Activated naive CD8-positive, alpha-beta T cell treated with anti-CD3 and anti-CD28 coated beads, Interleukin-2, amount 50 U/mL, for 24 hours (primary cell): ENCODE measurements at regions not wholly inside any gene's neighbourhood (a gene's known extent, or its start where the extent isn't known, plus 50 kb on each side); places are given as distances from the start of the nearest gene placed in this dataset.

Experiments used
- ATAC-seq: fragments of 150-1000 bp; cut with Tn5 transposase; one replicate; pipeline ENCODE4 v1.10.0; 2021
- DNase-seq: peaks from one replicate; pipeline ENCODE4 v3.0.0; 2021
- H3K27ac Mint-ChIP-seq: one replicate; pipeline ENCODE4 v1.8.0; 2021; ENCODE audit warnings: mild to moderate bottlenecking, mixed read lengths
- H3K27me3 Mint-ChIP-seq: one replicate; pipeline ENCODE4 v1.8.0; 2021; ENCODE audit warnings: mixed read lengths
- H3K36me3 Mint-ChIP-seq: one replicate; pipeline ENCODE4 v1.8.0; 2021; ENCODE audit warnings: low read depth, mixed read lengths
- H3K4me1 Mint-ChIP-seq: one replicate; pipeline ENCODE4 v1.8.0; 2021; ENCODE audit warnings: mixed read lengths
- H3K4me3 Mint-ChIP-seq: one replicate; pipeline ENCODE4 v1.8.0; 2021; ENCODE audit warnings: mild to moderate bottlenecking, moderate library complexity, mixed read lengths
- H3K9me3 Mint-ChIP-seq: one replicate; pipeline ENCODE4 v1.8.0; 2021; ENCODE audit warnings: mixed read lengths

- no peaks in the 10 kb centered on the region for H3K36me3 Mint-ChIP-seq
- ATAC-seq = no peak
- no peak overlapping the region for H3K27ac Mint-ChIP-seq
- H3K9me3 Mint-ChIP-seq = no peaks in the 10 kb centered on the region
- peaks cover under 1% of the 10 kb centered on the region for H3K4me1 Mint-ChIP-seq
- no peak for DNase-seq
- H3K4me3 Mint-ChIP-seq = no peak overlapping the region
- H3K27me3 Mint-ChIP-seq = no peaks in the 10 kb centered on the region
These were observed 163.0 kb upstream of the TMCO5A start for GRCh38 chr15:37771465-37771864.

DNA sequence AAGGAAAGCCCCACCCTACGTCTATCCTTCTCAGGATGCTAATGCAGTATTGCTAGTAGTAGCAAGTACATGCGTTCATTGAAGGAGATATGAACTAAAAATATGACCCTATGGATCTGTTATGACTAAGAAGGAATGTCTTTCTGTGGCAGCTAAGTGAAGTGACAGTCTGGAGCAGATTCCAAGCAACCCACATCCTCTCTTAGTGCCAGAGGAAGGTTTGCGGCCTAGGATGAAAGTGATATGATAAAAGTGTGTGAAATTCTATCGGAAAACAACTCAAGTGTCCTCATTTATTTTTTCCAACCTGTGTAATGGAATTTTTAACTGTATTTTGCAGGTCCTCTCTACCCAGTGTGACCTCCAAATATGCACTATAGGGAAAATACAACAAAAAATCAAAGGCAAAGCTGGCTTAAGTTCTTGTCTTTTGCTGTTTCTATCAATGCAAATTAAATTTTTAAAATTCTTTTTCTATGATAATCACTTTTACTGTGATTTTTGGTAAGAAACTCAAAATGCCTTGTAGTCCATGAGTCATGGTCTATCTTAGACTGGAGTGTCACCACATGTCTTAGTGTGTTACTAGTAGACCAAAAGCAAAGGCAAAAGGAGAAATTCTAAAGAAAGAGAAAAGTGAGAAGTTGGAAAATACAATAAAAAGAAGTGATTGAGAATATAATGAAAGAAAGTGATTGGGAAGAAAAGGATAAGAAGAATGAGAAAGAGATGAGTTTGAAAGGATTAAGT is 161.2 kb upstream of the TMCO5A start:
- no peak overlapping the region for H3K4me3 Mint-ChIP-seq
- ATAC-seq = no peak
- H3K27ac Mint-ChIP-seq = no peak overlapping the region
- H3K9me3 Mint-ChIP-seq = no peaks in the 10 kb centered on the region
- no peaks in the 10 kb centered on the region for H3K36me3 Mint-ChIP-seq
- no peaks in the 10 kb centered on the region for H3K4me1 Mint-ChIP-seq
- H3K27me3 Mint-ChIP-seq = no peaks in the 10 kb centered on the region
- DNase-seq = no peak

DNA sequence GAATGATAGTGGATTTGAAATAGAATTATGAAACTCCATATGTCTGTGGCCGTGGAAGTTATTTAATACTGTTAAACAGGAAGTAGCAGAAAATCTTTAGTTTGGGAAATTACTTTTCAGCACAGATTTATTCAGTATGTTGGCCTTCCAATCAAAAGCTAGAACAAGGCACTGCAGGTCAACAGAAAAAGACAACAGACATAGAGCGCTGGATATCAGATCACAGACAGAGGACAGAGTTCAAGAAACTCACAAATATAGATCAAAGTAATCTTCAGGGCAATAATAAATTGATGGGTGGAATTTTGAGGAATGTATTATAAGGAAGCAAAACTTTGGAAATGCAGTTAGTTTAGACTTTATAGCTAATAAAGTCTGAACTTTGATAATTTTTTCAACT is 159.5 kb upstream of the TMCO5A start:
- no peaks in the 10 kb centered on the region for H3K4me1 Mint-ChIP-seq
- no peaks in the 10 kb centered on the region for H3K27me3 Mint-ChIP-seq
- DNase-seq (no peak), ATAC-seq (no peak)
- no peak overlapping the region for H3K27ac Mint-ChIP-seq
- H3K9me3 Mint-ChIP-seq = no peaks in the 10 kb centered on the region
- H3K4me3 Mint-ChIP-seq = no peak overlapping the region
- H3K36me3 Mint-ChIP-seq = no peaks in the 10 kb centered on the region

GRCh38 chr15:37777006-37777405 is 157.4 kb upstream of the TMCO5A start:
- Mint-ChIP-seq H3K36me3 (no peaks in the 10 kb centered on the region), H3K4me1 (no peaks in the 10 kb centered on the region), H3K27me3 (no peaks in the 10 kb centered on the region), H3K4me3 (no peak overlapping the region), H3K9me3 (no peaks in the 10 kb centered on the region), H3K27ac (no peak overlapping the region)
- ATAC-seq (no peak), DNase-seq (no peak)

DNA sequence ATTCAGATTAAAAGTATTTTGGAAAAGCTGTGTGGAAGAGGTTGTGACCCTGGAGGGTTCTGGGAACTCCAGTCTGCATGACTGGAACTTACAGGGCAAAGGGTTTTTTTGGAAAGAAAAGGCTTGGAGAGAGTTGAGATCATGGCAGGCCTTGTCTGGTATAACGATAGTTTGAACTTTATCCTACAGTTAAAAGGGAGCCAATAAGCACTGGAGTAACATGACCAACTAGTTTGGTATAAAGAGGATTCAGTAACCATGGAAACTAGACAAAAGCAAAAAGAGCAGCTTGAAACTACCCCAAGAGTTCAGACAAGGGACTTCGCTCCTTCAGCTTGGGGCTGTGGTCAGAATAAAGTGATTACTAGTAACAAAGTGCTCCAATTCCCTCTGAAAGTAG is 151.2 kb upstream of the TMCO5A start:
- H3K4me1 Mint-ChIP-seq = no peaks in the 10 kb centered on the region
- H3K4me3 Mint-ChIP-seq = no peak overlapping the region
- no peak overlapping the region for H3K27ac Mint-ChIP-seq
- H3K36me3 Mint-ChIP-seq = no peaks in the 10 kb centered on the region
- H3K9me3 Mint-ChIP-seq = no peaks in the 10 kb centered on the region
- no peaks in the 10 kb centered on the region for H3K27me3 Mint-ChIP-seq
- ATAC-seq = no peak
- DNase-seq = no peak

- ATAC-seq (no peak), DNase-seq (no peak)
- H3K4me1 Mint-ChIP-seq = no peaks in the 10 kb centered on the region
- H3K9me3 Mint-ChIP-seq = no peaks in the 10 kb centered on the region
- no peaks in the 10 kb centered on the region for H3K36me3 Mint-ChIP-seq
- no peak overlapping the region for H3K4me3 Mint-ChIP-seq
- no peak overlapping the region for H3K27ac Mint-ChIP-seq
- no peaks in the 10 kb centered on the region for H3K27me3 Mint-ChIP-seq
These were observed 146.1 kb upstream of the TMCO5A start for GRCh38 chr15:37788330-37788729.

- no peak for DNase-seq
- Mint-ChIP-seq H3K27ac (no peak overlapping the region), H3K36me3 (no peaks in the 10 kb centered on the region), H3K9me3 (no peaks in the 10 kb centered on the region), H3K4me1 (no peaks in the 10 kb centered on the region), H3K27me3 (no peaks in the 10 kb centered on the region), H3K4me3 (no peak overlapping the region)
- ATAC-seq = no peak
These were observed 145.6 kb upstream of the TMCO5A start for GRCh38 chr15:37788767-37789396.

DNA sequence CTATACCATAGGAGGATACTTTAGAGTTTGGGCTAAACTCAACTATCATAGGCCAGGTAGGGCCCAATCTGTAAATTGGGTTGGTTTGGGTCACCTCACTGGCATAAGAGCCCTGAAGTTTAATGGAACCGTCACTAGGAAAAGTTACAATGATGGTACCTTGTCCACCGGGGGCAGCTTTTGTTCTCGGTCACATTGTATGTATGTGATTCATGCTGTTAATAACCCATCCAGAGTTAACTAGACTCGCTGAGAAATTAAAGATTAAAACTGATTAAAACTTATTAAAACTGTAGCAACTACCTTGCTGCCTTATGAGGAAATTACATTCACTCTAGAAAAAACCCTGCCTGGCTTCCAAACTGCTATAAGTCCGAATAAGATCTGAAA is 145.0 kb upstream of the TMCO5A start:
- DNase-seq = no peak
- Mint-ChIP-seq H3K4me3 (no peak overlapping the region), H3K27me3 (no peaks in the 10 kb centered on the region), H3K4me1 (no peaks in the 10 kb centered on the region), H3K36me3 (no peaks in the 10 kb centered on the region), H3K27ac (no peak overlapping the region), H3K9me3 (no peaks in the 10 kb centered on the region)
- ATAC-seq = no peak

DNA sequence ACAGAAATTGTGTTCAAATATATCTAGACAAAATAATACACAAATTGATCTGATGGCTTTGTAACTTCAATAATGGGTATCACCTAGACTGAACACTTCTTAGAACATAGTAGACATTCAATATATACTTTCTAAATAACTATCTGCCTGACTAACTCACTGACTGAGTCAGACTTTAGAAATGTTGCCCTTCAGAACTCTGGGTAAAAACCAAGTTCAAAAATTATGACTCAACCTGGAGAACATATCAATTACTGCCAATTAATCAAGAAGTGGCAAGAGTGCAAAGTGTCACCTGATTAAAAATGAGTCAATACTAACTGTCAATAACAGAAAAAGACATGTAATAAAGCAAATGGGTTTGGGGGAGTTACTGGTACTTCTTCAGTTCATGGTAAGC is 144.6 kb upstream of the TMCO5A start:
- H3K4me1 Mint-ChIP-seq = no peaks in the 10 kb centered on the region
- H3K9me3 Mint-ChIP-seq = no peaks in the 10 kb centered on the region
- ATAC-seq = no peak
- no peak overlapping the region for H3K4me3 Mint-ChIP-seq
- no peak for DNase-seq
- H3K27me3 Mint-ChIP-seq = no peaks in the 10 kb centered on the region
- no peak overlapping the region for H3K27ac Mint-ChIP-seq
- no peaks in the 10 kb centered on the region for H3K36me3 Mint-ChIP-seq

- Mint-ChIP-seq H3K9me3 (no peaks in the 10 kb centered on the region), H3K4me1 (no peaks in the 10 kb centered on the region), H3K36me3 (no peaks in the 10 kb centered on the region), H3K4me3 (no peak overlapping the region), H3K27me3 (peaks cover 2% of the 10 kb centered on the region), H3K27ac (no peak overlapping the region)
- ATAC-seq (no peak), DNase-seq (no peak)
These were observed 142.7 kb upstream of the TMCO5A start for GRCh38 chr15:37791693-37792092.

DNA sequence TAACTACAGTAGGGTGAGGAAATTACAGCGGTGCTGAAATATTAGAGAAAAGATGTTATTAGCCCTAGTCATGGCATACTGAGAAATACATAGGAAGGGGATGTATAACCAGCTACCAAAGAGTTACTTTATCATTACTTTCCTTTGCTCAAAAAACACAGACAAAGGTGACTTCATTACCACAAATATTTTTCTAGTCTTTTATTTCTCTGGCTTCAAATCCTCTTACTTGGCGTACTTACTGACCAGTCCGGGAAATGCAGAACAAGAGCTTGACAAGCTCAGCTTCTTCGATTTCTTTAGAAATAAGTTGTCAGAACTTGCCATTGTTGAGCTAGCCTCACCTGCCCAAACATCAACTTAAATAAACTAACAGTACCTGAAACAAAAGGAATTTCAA is 142.1 kb upstream of the TMCO5A start:
- H3K27ac Mint-ChIP-seq = no peak overlapping the region
- H3K9me3 Mint-ChIP-seq = no peaks in the 10 kb centered on the region
- no peaks in the 10 kb centered on the region for H3K36me3 Mint-ChIP-seq
- no peak overlapping the region for H3K4me3 Mint-ChIP-seq
- ATAC-seq (no peak), DNase-seq (no peak)
- H3K27me3 Mint-ChIP-seq = peaks cover 2% of the 10 kb centered on the region
- no peaks in the 10 kb centered on the region for H3K4me1 Mint-ChIP-seq

DNA sequence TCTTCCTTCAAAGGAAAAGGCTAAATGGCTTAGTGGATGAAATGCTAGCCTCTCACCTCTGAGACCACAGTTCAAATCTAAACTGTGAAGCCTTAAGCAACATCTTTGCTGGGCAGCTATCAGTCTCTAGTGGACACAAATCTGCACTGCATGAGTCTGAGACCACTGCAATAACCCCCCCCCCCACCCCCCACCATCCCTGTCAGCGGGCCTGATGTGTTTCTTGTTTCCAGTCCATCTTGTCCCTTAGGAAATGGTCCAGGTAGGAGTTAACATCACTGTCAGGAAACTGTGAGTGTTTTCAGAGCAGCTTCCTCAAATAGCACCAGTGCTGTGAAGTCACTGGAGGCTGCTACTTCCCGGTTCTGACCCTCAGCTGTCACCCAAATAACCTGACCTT is 140.6 kb upstream of the TMCO5A start:
- H3K9me3 Mint-ChIP-seq = no peaks in the 10 kb centered on the region
- peaks cover 2% of the 10 kb centered on the region for H3K27me3 Mint-ChIP-seq
- DNase-seq = no peak
- no peaks in the 10 kb centered on the region for H3K36me3 Mint-ChIP-seq
- H3K27ac Mint-ChIP-seq = no peak overlapping the region
- H3K4me1 Mint-ChIP-seq = no peaks in the 10 kb centered on the region
- H3K4me3 Mint-ChIP-seq = no peak overlapping the region
- no peak for ATAC-seq

GRCh38 chr15:37794947-37795346 is 139.5 kb upstream of the TMCO5A start:
- H3K27me3 Mint-ChIP-seq = peaks cover 2% of the 10 kb centered on the region
- H3K4me1 Mint-ChIP-seq = no peaks in the 10 kb centered on the region
- no peak for ATAC-seq
- DNase-seq = no peak
- no peaks in the 10 kb centered on the region for H3K9me3 Mint-ChIP-seq
- no peak overlapping the region for H3K4me3 Mint-ChIP-seq
- no peaks in the 10 kb centered on the region for H3K36me3 Mint-ChIP-seq
- no peak overlapping the region for H3K27ac Mint-ChIP-seq

DNA sequence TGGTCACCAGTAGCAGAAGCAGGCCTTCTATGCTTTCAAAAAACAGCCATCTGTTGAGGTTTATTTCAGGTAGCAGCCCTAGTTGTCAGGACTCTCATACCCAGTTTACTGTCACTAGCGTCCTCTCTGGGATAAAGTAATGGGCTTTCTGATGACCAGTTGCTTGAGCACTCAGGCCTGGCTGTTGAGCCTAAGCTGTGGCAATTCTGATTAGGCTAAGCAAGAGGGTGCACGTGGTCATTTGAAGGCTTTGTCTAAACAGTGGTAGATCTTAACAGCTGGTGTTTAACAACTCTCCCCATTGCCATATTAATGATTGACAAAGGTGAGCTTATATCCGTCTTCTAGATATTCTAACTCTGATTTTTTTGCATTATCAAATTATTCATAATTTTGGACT is 132.9 kb upstream of the TMCO5A start:
- H3K36me3 Mint-ChIP-seq = no peaks in the 10 kb centered on the region
- H3K4me3 Mint-ChIP-seq = no peak overlapping the region
- H3K9me3 Mint-ChIP-seq = no peaks in the 10 kb centered on the region
- ATAC-seq = no peak
- no peaks in the 10 kb centered on the region for H3K27me3 Mint-ChIP-seq
- DNase-seq = no peak
- no peak overlapping the region for H3K27ac Mint-ChIP-seq
- H3K4me1 Mint-ChIP-seq = no peaks in the 10 kb centered on the region

GRCh38 chr15:37806808-37807207 is 127.6 kb upstream of the TMCO5A start:
- peaks cover 5% of the 10 kb centered on the region for H3K27me3 Mint-ChIP-seq
- DNase-seq (no peak), ATAC-seq (no peak)
- no peaks in the 10 kb centered on the region for H3K4me1 Mint-ChIP-seq
- H3K36me3 Mint-ChIP-seq = no peaks in the 10 kb centered on the region
- no peaks in the 10 kb centered on the region for H3K9me3 Mint-ChIP-seq
- no peak overlapping the region for H3K4me3 Mint-ChIP-seq
- H3K27ac Mint-ChIP-seq = no peak overlapping the region

DNA sequence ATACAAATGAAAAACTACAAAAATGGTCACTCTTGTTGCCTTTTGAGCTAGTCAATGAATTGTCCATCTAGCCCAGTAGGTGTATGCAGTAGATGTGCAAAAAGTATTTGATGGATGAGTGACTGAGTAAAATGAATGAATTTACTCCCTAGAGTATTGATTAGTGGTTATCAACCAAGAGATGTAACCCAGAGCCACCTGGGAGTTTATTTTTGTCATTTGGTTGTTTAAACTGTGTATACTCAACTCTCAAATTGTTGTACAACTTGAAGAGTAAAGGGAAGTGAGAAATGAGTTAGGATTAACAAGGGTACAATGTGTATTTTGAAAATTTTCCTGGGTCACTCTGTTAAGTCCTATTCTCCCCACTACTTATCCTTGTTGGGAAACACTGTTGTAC is 124.1 kb upstream of the TMCO5A start:
- Mint-ChIP-seq H3K4me3 (no peak overlapping the region), H3K9me3 (no peaks in the 10 kb centered on the region), H3K27ac (no peak overlapping the region), H3K27me3 (peaks cover 5% of the 10 kb centered on the region), H3K4me1 (no peaks in the 10 kb centered on the region), H3K36me3 (no peaks in the 10 kb centered on the region)
- ATAC-seq = no peak
- DNase-seq = no peak
